ENCODE measurements at regions not wholly inside any gene's neighbourhood (a gene's known extent, or its start where the extent isn't known, plus 50 kb on each side); places are given as distances from the start of the nearest gene placed in this dataset.
"Not testable (repeated sequence)": the region's sequence is repeated elsewhere in the genome, so short reads cannot be mapped to it uniquely, and the experiment has no call there.

GRCh38 chr10:63841761-63842160 is 320.6 kb downstream of the REEP3 start:
- no peak for DNase-seq
- Mint-ChIP-seq H3K4me3 (no peak overlapping the region), H3K4me1 (no peaks in the 10 kb centered on the region), H3K27ac (no peak overlapping the region), H3K27me3 (no peaks in the 10 kb centered on the region), H3K36me3 (no peaks in the 10 kb centered on the region), H3K9me3 (no peaks in the 10 kb centered on the region)
- CTCF ChIA-PET = no interaction called here

- H3K9me3 Mint-ChIP-seq = no peaks in the 10 kb centered on the region
- H3K36me3 Mint-ChIP-seq = no peaks in the 10 kb centered on the region
- no peak for DNase-seq
- CTCF ChIA-PET = interaction anchor here (1.8 kb wide), 1 partner anchor 24 kb away, joined by 5 read pairs; no protein-coding TSS in a partner anchor
- H3K27me3 Mint-ChIP-seq = no peaks in the 10 kb centered on the region
- no peak overlapping the region for H3K27ac Mint-ChIP-seq
- no peaks in the 10 kb centered on the region for H3K4me1 Mint-ChIP-seq
- H3K4me3 Mint-ChIP-seq = no peak overlapping the region
Observed at GRCh38 chr10:63843107-63843506, 321.9 kb downstream of the REEP3 start.

- H3K36me3 Mint-ChIP-seq, H3K4me3 Mint-ChIP-seq, H3K4me1 Mint-ChIP-seq, H3K9me3 Mint-ChIP-seq, H3K27ac Mint-ChIP-seq, H3K27me3 Mint-ChIP-seq, CTCF ChIA-PET, DNase-seq: not testable (repeated sequence)
Observed at GRCh38 chr10:63848871-63849270, 327.7 kb downstream of the REEP3 start.

- H3K36me3 Mint-ChIP-seq = no peaks in the 10 kb centered on the region
- CTCF ChIA-PET = no interaction called here
- H3K9me3 Mint-ChIP-seq = peaks cover 1% of the 10 kb centered on the region
- DNase-seq = no peak
- H3K4me1 Mint-ChIP-seq = peaks cover 6% of the 10 kb centered on the region
- peaks cover 24% of the 10 kb centered on the region for H3K27me3 Mint-ChIP-seq
- no peak overlapping the region for H3K27ac Mint-ChIP-seq
- no peak overlapping the region for H3K4me3 Mint-ChIP-seq
Observed at GRCh38 chr10:63862860-63863259, 341.7 kb downstream of the REEP3 start.

- Mint-ChIP-seq H3K4me1 (peaks cover 6% of the 10 kb centered on the region), H3K27ac (no peak overlapping the region), H3K36me3 (no peaks in the 10 kb centered on the region), H3K27me3 (peaks cover 24% of the 10 kb centered on the region), H3K4me3 (no peak overlapping the region), H3K9me3 (no peaks in the 10 kb centered on the region)
- no peak for DNase-seq
- CTCF ChIA-PET = interaction anchor here (1.0 to 2.4 kb wide), 2 partner anchors 9 to 112 kb away, joined by 5 to 15 read pairs; no protein-coding TSS in a partner anchor
Observed at GRCh38 chr10:63865210-63865609, 344.0 kb downstream of the REEP3 start.

- no peak overlapping the region for H3K27ac Mint-ChIP-seq
- H3K9me3 Mint-ChIP-seq = no peaks in the 10 kb centered on the region
- H3K4me1 Mint-ChIP-seq = peaks cover 6% of the 10 kb centered on the region
- H3K4me3 Mint-ChIP-seq = no peak overlapping the region
- peaks cover 24% of the 10 kb centered on the region for H3K27me3 Mint-ChIP-seq
- no peaks in the 10 kb centered on the region for H3K36me3 Mint-ChIP-seq
- CTCF ChIA-PET = interaction anchor here (0.7 to 2.4 kb wide), 21 partner anchors 9 to 176 kb away, joined by 3 to 19 read pairs (median 4); no protein-coding TSS in a partner anchor
- peak; percentile 53 for DNase-seq
Observed at GRCh38 chr10:63866075-63866746, 345.0 kb downstream of the REEP3 start.

GRCh38 chr10:63866747-63867140 is 345.5 kb downstream of the REEP3 start:
- Mint-ChIP-seq H3K27ac (no peak overlapping the region), H3K4me3 (no peak overlapping the region), H3K9me3 (no peaks in the 10 kb centered on the region), H3K36me3 (no peaks in the 10 kb centered on the region), H3K4me1 (peaks cover 6% of the 10 kb centered on the region), H3K27me3 (peaks cover 27% of the 10 kb centered on the region)
- CTCF ChIA-PET = interaction anchor here (0.7 to 2.4 kb wide), 22 partner anchors 8 to 175 kb away, joined by 3 to 19 read pairs (median 4); no protein-coding TSS in a partner anchor
- DNase-seq = no peak

GRCh38 chr10:63878428-63878827 is 357.2 kb downstream of the REEP3 start:
- H3K9me3 Mint-ChIP-seq = no peaks in the 10 kb centered on the region
- no peaks in the 10 kb centered on the region for H3K36me3 Mint-ChIP-seq
- DNase-seq = no peak
- H3K27me3 Mint-ChIP-seq = no peaks in the 10 kb centered on the region
- H3K27ac Mint-ChIP-seq = no peak overlapping the region
- no peak overlapping the region for H3K4me3 Mint-ChIP-seq
- H3K4me1 Mint-ChIP-seq = no peaks in the 10 kb centered on the region
- CTCF ChIA-PET = no interaction called here

GRCh38 chr10:63883861-63884260 is 362.7 kb downstream of the REEP3 start:
- Mint-ChIP-seq H3K4me3 (no peak overlapping the region), H3K27me3 (no peaks in the 10 kb centered on the region), H3K36me3 (no peaks in the 10 kb centered on the region), H3K9me3 (no peaks in the 10 kb centered on the region), H3K27ac (no peak overlapping the region), H3K4me1 (no peaks in the 10 kb centered on the region)
- CTCF ChIA-PET = interaction anchor here (1.4 to 2.1 kb wide), 2 partner anchors 17 kb away, joined by 7 to 9 read pairs; no protein-coding TSS in a partner anchor
- no peak for DNase-seq

GRCh38 chr10:63884426-63884825 is 363.2 kb downstream of the REEP3 start:
- H3K4me1 Mint-ChIP-seq = no peaks in the 10 kb centered on the region
- no peak overlapping the region for H3K4me3 Mint-ChIP-seq
- no peaks in the 10 kb centered on the region for H3K27me3 Mint-ChIP-seq
- no peaks in the 10 kb centered on the region for H3K36me3 Mint-ChIP-seq
- DNase-seq = no peak
- CTCF ChIA-PET = interaction anchor here (2.1 kb wide), 1 partner anchor 18 kb away, joined by 7 read pairs; no protein-coding TSS in a partner anchor
- no peaks in the 10 kb centered on the region for H3K9me3 Mint-ChIP-seq
- no peak overlapping the region for H3K27ac Mint-ChIP-seq

- Mint-ChIP-seq H3K36me3 (no peaks in the 10 kb centered on the region), H3K4me3 (no peak overlapping the region), H3K27me3 (no peaks in the 10 kb centered on the region), H3K9me3 (no peaks in the 10 kb centered on the region), H3K4me1 (no peaks in the 10 kb centered on the region), H3K27ac (no peak overlapping the region)
- no peak for DNase-seq
- CTCF ChIA-PET = interaction anchor here (2.1 kb wide), 1 partner anchor 19 kb away, joined by 7 read pairs; no protein-coding TSS in a partner anchor
Observed at GRCh38 chr10:63885156-63885555, 364.0 kb downstream of the REEP3 start.

GRCh38 chr10:63886281-63887022 is 365.3 kb downstream of the REEP3 start:
- Mint-ChIP-seq H3K36me3 (no peaks in the 10 kb centered on the region), H3K4me3 (no peak overlapping the region), H3K27me3 (no peaks in the 10 kb centered on the region), H3K9me3 (no peaks in the 10 kb centered on the region), H3K27ac (no peak overlapping the region), H3K4me1 (no peaks in the 10 kb centered on the region)
- DNase-seq = no peak
- CTCF ChIA-PET = interaction anchor here (1.4 kb wide), 1 partner anchor 20 kb away, joined by 9 read pairs; no protein-coding TSS in a partner anchor

GRCh38 chr10:63887023-63887589 is 365.9 kb downstream of the REEP3 start:
- Mint-ChIP-seq H3K4me3 (no peak overlapping the region), H3K9me3 (no peaks in the 10 kb centered on the region), H3K27me3 (no peaks in the 10 kb centered on the region), H3K4me1 (no peaks in the 10 kb centered on the region), H3K27ac (no peak overlapping the region), H3K36me3 (no peaks in the 10 kb centered on the region)
- CTCF ChIA-PET = interaction anchor here (1.4 kb wide), 1 partner anchor 20 kb away, joined by 9 read pairs; no protein-coding TSS in a partner anchor
- no peak for DNase-seq

- Mint-ChIP-seq H3K27ac (no peak overlapping the region), H3K4me1 (no peaks in the 10 kb centered on the region), H3K9me3 (no peaks in the 10 kb centered on the region), H3K4me3 (no peak overlapping the region), H3K36me3 (no peaks in the 10 kb centered on the region), H3K27me3 (no peaks in the 10 kb centered on the region)
- CTCF ChIA-PET = interaction anchor here (1.4 kb wide), 1 partner anchor 21 kb away, joined by 9 read pairs; no protein-coding TSS in a partner anchor
- DNase-seq = no peak
Observed at GRCh38 chr10:63887600-63888370, 366.6 kb downstream of the REEP3 start.

All from activated naive CD4-positive, alpha-beta T cell treated with anti-CD3 and anti-CD28 coated beads, Interleukin-2, amount 10 ng/mL, durations not matched to agents 7 days and 5 days (primary cell).